Keratinocyte (primary cell): ENCODE measurements at regions not wholly inside any gene's neighbourhood (a gene's known extent, or its start where the extent isn't known, plus 50 kb on each side); places are given as distances from the start of the nearest gene placed in this dataset.

ENCODE experiments used
- EZH2 ChIP-seq: IDR thresholded peaks from one replicate; pipeline ENCODE4 v1.6.1; 2012; ENCODE audit warnings: inconsistent platforms, mild to moderate bottlenecking, low read length, moderate library complexity
- TF ChIP-seq, protein P1 (sequence below), 3 experiments: IDR thresholded peaks in 1 of 3; conservative IDR thresholded peaks in 1 of 3; optimal IDR thresholded peaks in 1 of 3; 2 replicates in 2 of 3; 3 replicates in 1 of 3; pipeline versions ENCODE3 to v1.5.1; 2011; ENCODE audit warnings: low read length in 3 of 3, mild to moderate bottlenecking in 3 of 3, moderate library complexity in 2 of 3, control low read depth in 1 of 3, inconsistent platforms in 1 of 3; ENCODE audit not compliant: insufficient read depth in 2 of 3; ENCODE audit errors: extremely low read depth in 1 of 3

DNA sequence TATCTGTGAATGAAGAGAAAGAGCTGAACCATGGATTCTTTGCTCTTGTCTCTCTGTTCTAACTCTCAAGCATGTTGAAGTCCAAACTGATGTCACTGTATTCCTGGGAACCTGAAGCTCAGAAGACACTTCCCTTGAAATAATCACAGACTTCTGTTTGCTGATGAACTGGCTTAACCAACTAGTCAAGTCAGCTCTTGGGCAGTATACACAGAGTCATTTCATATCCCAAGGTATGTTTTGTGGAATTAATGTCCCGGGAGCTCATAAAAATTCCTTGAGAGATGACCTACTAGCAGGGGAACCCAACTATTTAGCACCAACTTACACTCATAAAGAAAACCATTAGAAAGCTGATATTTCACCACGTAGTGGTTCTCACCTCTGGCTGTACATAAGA, 156.6 kb downstream of the NR4A2 start:
- TF ChIP-seq, protein P1, sequence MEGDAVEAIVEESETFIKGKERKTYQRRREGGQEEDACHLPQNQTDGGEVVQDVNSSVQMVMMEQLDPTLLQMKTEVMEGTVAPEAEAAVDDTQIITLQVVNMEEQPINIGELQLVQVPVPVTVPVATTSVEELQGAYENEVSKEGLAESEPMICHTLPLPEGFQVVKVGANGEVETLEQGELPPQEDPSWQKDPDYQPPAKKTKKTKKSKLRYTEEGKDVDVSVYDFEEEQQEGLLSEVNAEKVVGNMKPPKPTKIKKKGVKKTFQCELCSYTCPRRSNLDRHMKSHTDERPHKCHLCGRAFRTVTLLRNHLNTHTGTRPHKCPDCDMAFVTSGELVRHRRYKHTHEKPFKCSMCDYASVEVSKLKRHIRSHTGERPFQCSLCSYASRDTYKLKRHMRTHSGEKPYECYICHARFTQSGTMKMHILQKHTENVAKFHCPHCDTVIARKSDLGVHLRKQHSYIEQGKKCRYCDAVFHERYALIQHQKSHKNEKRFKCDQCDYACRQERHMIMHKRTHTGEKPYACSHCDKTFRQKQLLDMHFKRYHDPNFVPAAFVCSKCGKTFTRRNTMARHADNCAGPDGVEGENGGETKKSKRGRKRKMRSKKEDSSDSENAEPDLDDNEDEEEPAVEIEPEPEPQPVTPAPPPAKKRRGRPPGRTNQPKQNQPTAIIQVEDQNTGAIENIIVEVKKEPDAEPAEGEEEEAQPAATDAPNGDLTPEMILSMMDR (optimal IDR thresholded peaks at IDR 0.05 in 1 of 3, IDR thresholded peaks at IDR 0.05 in 1 of 3, conservative IDR thresholded peaks at IDR 0.05 in 1 of 3; ENCODE audit: extremely low read depth in 1 of 3, insufficient read depth in 2 of 3, low read length in 3 of 3), result no peak
- TF ChIP-seq EZH2, result no peak
